Type B pancreatic cell (in vitro differentiated cells): ENCODE measurements at regions not wholly inside any gene's neighbourhood (a gene's known extent, or its start where the extent isn't known, plus 50 kb on each side); places are given as distances from the start of the nearest gene placed in this dataset.

ENCODE experiments used
- DNase-seq: peaks from one replicate; pipeline ENCODE4 v3.0.0; 2021; ENCODE audit warnings: mixed read lengths; ENCODE audit not compliant: unreplicated experiment; ENCODE audit errors: extremely low spot score
- H3K27ac Mint-ChIP-seq: 2 replicates; pipeline ENCODE4 v1.8.0; 2021; ENCODE audit warnings: mild to moderate bottlenecking, mixed read lengths
- H3K27me3 Mint-ChIP-seq: 2 replicates; pipeline ENCODE4 v1.8.0; 2021; ENCODE audit warnings: mixed read lengths
- H3K36me3 Mint-ChIP-seq: 2 replicates; pipeline ENCODE4 v1.8.0; 2021; ENCODE audit warnings: mixed read lengths
- H3K4me1 Mint-ChIP-seq: one replicate; pipeline ENCODE4 v1.8.0; 2021; ENCODE audit warnings: mixed read lengths; ENCODE audit not compliant: unreplicated experiment
- H3K4me3 Mint-ChIP-seq: 2 replicates; pipeline ENCODE4 v1.8.0; 2021; ENCODE audit warnings: mild to moderate bottlenecking, mixed read lengths
- H3K9me3 Mint-ChIP-seq: 2 replicates; pipeline ENCODE4 v1.8.0; 2021; ENCODE audit warnings: mixed read lengths
- TF ChIP-seq, protein P1 (sequence below): fragments of 200-600 bp; sonication (generic); conservative IDR thresholded peaks from 2 replicates; pipeline ENCODE4 v1.5.0; 2021; ENCODE audit warnings: antibody characterized with exemption, mild to moderate bottlenecking

DNA sequence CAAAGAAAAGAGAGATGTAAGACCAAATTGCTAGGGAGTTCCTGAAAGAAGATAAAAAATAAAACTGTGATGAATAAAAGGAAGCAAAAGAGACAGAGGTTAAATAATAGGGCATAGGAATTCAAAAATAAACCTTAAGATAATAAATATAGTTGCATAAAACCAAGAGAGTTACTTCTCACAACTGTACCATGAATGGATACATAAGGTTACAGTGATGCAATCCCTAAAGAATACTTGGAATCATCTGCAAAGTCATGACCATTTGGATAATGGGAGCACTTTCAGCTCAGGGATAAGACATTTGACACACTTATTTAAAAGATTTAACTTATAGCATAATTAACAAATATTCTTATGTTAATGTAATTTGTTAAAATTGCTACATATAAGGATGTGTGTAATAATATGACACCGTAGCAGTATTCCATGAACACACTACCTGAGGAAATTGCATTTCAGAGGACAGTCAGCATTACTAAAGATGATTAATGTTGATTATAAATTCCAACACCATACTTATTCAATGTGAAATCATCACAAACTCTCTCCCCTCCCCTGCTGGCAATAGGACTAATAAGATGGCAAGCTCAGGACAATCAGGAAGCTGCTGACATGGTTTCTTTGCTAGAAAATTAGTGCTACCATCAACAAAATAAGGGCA is 202.1 kb upstream of the AKR1E2 start:
- no peak for DNase-seq
- Mint-ChIP-seq H3K9me3 (peaks cover 4% of the 10 kb centered on the region), H3K27me3 (no peaks in the 10 kb centered on the region), H3K27ac (no peak overlapping the region), H3K36me3 (no peaks in the 10 kb centered on the region), H3K4me1 (no peaks in the 10 kb centered on the region), H3K4me3 (no peak overlapping the region)
- TF ChIP-seq, protein P1, sequence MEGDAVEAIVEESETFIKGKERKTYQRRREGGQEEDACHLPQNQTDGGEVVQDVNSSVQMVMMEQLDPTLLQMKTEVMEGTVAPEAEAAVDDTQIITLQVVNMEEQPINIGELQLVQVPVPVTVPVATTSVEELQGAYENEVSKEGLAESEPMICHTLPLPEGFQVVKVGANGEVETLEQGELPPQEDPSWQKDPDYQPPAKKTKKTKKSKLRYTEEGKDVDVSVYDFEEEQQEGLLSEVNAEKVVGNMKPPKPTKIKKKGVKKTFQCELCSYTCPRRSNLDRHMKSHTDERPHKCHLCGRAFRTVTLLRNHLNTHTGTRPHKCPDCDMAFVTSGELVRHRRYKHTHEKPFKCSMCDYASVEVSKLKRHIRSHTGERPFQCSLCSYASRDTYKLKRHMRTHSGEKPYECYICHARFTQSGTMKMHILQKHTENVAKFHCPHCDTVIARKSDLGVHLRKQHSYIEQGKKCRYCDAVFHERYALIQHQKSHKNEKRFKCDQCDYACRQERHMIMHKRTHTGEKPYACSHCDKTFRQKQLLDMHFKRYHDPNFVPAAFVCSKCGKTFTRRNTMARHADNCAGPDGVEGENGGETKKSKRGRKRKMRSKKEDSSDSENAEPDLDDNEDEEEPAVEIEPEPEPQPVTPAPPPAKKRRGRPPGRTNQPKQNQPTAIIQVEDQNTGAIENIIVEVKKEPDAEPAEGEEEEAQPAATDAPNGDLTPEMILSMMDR: no peak

DNA sequence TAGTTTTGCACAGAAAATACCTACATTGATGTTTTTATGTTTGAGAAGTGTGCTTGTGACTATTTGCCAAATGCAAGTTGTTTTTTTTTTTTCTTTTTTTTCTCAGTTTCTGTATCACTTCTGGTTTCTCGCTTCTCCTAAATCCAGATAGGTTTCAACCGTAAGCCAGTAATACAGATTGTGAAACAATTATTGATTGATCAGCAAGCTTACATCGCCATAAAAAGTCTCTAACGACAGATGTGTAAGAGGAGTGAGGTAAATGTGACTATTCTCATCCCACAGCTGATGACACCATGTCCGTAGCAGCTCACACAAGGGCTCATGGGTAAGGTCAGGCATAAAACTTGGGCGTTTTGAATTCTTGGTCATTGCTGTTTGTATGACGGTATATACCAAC is 202.8 kb upstream of the AKR1E2 start:
- H3K4me3 Mint-ChIP-seq: no peak overlapping the region
- H3K27me3 Mint-ChIP-seq: no peaks in the 10 kb centered on the region
- no peaks in the 10 kb centered on the region for H3K4me1 Mint-ChIP-seq
- no peaks in the 10 kb centered on the region for H3K36me3 Mint-ChIP-seq
- no peak overlapping the region for H3K27ac Mint-ChIP-seq
- TF ChIP-seq, protein P1: no peak
- DNase-seq: no peak
- H3K9me3 Mint-ChIP-seq: peaks cover 4% of the 10 kb centered on the region

DNA sequence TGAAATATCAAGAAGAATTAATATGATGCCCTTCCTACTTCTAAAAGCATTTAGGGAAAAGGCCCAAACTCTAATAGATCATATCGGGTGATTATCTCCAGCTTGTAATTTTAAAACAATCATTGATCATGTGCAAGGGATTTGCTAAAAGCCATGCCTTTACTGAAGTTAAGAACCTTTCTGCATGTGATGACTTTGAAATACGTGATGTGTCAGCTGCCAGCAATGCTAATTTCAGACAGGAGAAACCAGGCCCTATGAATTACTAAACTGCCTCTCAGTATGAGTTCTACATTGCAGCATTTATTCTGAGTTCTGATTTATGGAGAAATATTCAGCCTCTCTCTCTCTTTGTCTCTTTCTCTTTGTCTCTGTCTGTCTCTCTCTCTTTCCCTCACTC is 203.6 kb upstream of the AKR1E2 start:
- H3K4me1 Mint-ChIP-seq: peaks cover 4% of the 10 kb centered on the region
- no peaks in the 10 kb centered on the region for H3K36me3 Mint-ChIP-seq
- peaks cover 2% of the 10 kb centered on the region for H3K9me3 Mint-ChIP-seq
- TF ChIP-seq, protein P1: no peak
- no peak overlapping the region for H3K4me3 Mint-ChIP-seq
- no peaks in the 10 kb centered on the region for H3K27me3 Mint-ChIP-seq
- no peak for DNase-seq
- no peak overlapping the region for H3K27ac Mint-ChIP-seq

DNA sequence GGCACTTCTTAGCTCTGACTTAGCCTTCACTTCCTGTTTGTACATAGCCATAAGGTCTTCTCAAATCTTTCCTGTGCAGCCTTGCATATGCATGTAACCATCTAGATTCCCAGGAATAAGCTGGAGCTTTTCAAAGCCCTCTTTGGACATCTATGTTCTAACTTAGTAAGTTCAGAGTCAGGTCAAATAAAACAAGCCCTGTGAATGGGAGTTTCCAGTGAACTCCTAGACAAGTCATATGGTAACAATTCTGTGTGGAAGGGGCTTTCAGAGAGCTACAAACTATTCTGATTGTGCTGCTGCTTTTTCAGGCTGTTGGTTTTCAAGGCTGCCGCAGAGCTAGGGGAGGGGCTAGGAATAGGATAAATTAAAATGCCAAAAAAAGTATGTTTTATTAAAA is 208.4 kb upstream of the AKR1E2 start:
- Mint-ChIP-seq H3K4me3 (no peak overlapping the region), H3K36me3 (no peaks in the 10 kb centered on the region), H3K4me1 (peaks cover 4% of the 10 kb centered on the region), H3K27me3 (no peaks in the 10 kb centered on the region), H3K9me3 (peaks cover 8% of the 10 kb centered on the region), H3K27ac (no peak overlapping the region)
- TF ChIP-seq, protein P1: no peak
- no peak for DNase-seq

DNA sequence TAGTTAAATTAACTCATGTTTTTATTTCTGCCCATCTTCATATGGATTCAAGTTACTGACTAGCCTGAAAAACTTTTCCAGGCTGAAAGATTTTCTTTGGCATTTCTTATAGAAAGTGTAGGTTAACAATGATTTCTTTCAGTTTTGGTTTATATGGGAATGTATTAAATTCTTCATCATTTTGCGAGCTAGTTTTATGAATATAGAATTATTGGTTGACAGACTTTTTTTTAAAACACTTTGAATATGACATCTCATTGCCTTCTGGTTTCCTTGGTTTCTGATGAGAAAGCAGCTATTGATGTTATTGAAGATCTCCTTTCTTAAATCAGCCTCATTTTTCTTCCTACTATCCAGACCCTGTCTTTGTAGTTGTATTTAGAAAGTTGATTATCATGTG is 211.0 kb upstream of the AKR1E2 start:
- Mint-ChIP-seq H3K27ac (no peak overlapping the region), H3K4me1 (peaks cover 4% of the 10 kb centered on the region), H3K9me3 (peaks cover 8% of the 10 kb centered on the region), H3K36me3 (no peaks in the 10 kb centered on the region), H3K4me3 (no peak overlapping the region), H3K27me3 (no peaks in the 10 kb centered on the region)
- TF ChIP-seq, protein P1: no peak
- DNase-seq: no peak

DNA sequence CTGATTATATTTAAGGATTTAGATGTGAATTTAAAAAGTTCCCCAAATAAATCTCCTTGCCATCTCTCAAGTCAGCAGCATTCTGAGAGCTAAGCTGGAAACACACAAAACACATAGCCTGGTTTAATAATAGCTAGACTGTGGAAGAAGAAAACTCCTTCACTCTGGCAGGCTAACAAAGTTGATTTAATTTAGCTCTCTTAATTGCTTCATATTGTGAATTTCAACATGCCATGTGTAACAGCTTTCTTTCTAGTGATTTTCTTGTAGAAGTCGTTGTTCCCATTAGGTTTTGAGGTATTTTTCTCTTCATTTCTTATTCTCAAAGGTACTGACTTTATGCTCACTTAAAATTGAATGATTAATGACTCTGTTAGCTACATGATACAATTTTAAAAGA is 216.8 kb upstream of the AKR1E2 start:
- Mint-ChIP-seq H3K9me3 (no peaks in the 10 kb centered on the region), H3K36me3 (no peaks in the 10 kb centered on the region), H3K27me3 (no peaks in the 10 kb centered on the region), H3K4me1 (peaks cover 5% of the 10 kb centered on the region), H3K27ac (no peak overlapping the region), H3K4me3 (no peak overlapping the region)
- TF ChIP-seq, protein P1: no peak
- no peak for DNase-seq
